ENCODE measurements at regions not wholly inside any gene's neighbourhood (a gene's known extent, or its start where the extent isn't known, plus 50 kb on each side); places are given as distances from the start of the nearest gene placed in this dataset.

DNA sequence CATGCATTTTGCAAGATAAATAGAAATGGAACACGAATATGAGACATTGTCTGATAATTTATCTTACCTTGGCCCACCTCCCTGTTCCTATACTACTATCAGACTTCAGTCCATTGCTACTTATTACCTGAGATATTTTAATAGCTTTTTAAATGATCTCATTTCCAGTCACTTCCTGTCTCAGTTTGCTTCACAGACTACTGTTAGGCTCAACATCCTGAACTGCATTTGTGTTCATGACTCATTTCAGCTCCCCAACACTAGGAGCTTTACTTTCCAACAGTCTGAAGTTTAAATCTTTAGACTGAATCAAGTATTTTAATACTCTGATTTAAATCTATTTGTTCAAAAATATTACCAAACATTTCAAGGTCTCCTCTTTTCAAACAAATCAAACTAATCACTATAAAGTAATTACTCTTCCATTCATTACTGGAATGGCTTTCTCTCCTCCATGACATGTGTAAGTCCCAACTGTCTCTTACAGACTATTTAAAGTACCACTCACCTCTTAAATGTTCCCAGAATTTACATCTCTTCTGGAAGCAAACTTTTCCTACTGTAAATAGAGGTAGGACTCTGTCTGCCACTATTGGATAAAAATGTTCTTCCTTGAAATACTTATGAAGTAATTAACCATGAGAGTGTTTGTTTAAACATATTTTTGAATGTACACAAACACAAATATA lies 1277.6 kb downstream of the ZPLD1 start:
- Histone ChIP-seq H3K9ac (replicated peaks in 1 of 4; ENCODE audit: extremely low read depth in 1 of 4, low read depth in 3 of 4, low read length in 3 of 4) (no peak overlapping the region), H2BK12ac (ENCODE audit: low read depth, low read length) (no peak overlapping the region), H2AFZ (ENCODE audit: low read length) (no peak overlapping the region), H2BK120ac (replicated peaks; ENCODE audit: low read depth, low read length) (no peak overlapping the region), H3K18ac (ENCODE audit: extremely low read depth, low read length) (no peak overlapping the region), H4K8ac (ENCODE audit: extremely low read depth, insufficient read depth, low read length) (no peak overlapping the region), H2AK5ac (ENCODE audit: low read depth, low read length) (no peak overlapping the region), H3K23me2 (ENCODE audit: low read depth, low read length) (no peaks in the 10 kb centered on the region), H3K9me3 (ENCODE audit: insufficient read depth in 2 of 2, low read depth in 1 of 2, low read length in 1 of 2) (no peaks in the 10 kb centered on the region), H3K36me3 (ENCODE audit: control insufficient read depth in 2 of 4, insufficient read depth in 4 of 4, low read length in 3 of 4) (no peaks in the 10 kb centered on the region), H4K5ac (ENCODE audit: insufficient read length, low read depth, low read length) (no peak overlapping the region), H3K56ac (replicated peaks; ENCODE audit: insufficient read length, low read depth, low read length) (no peak overlapping the region), H3K79me2 (ENCODE audit: control insufficient read depth in 1 of 2, insufficient read depth in 2 of 2, low read length in 2 of 2) (no peaks in the 10 kb centered on the region), H3K23ac (ENCODE audit: insufficient read length) (no peak overlapping the region), H3K27me3 (replicated peaks in 1 of 4; ENCODE audit: control insufficient read depth in 3 of 4, extremely low read depth in 1 of 4, insufficient read depth in 3 of 4, low read length in 3 of 4) (no peaks in the 10 kb centered on the region), H2BK5ac (ENCODE audit: low read depth, low read length) (no peak overlapping the region), H3K79me1 (ENCODE audit: low read depth, low read length) (no peaks in the 10 kb centered on the region), H3K4me1 (replicated peaks in 1 of 4; ENCODE audit: control insufficient read depth in 3 of 4, insufficient read depth in 4 of 4, low read length in 3 of 4) (no peaks in the 10 kb centered on the region), H2BK20ac (ENCODE audit: low read length) (no peak overlapping the region), H3K4me2 (ENCODE audit: insufficient read depth in 1 of 2, low read depth in 2 of 2, low read length in 2 of 2) (no peak overlapping the region), H4K20me1 (replicated peaks in 1 of 2; ENCODE audit: control insufficient read depth in 1 of 2, insufficient read depth in 2 of 2, low read length in 2 of 2) (no peaks in the 10 kb centered on the region), H4K91ac (replicated peaks; ENCODE audit: insufficient read length, low read length) (no peak overlapping the region), H3K14ac (ENCODE audit: insufficient read length) (no peak overlapping the region), H3K27ac (ENCODE audit: low read depth, low read length) (no peak overlapping the region), H2BK15ac (ENCODE audit: low read length) (no peak overlapping the region), H3K4me3 (ENCODE audit: extremely low read depth in 1 of 4, insufficient read depth in 2 of 4, low read depth in 3 of 4, low read length in 4 of 4) (no peak overlapping the region), H3K4ac (replicated peaks; ENCODE audit: insufficient read length, low read depth, low read length) (no peak overlapping the region)
- ChIA-PET CTCF (ENCODE audit: partially characterized antibody) (no interaction called here), POLR2A (ENCODE audit: partially characterized antibody) (no interaction called here)
- 81% methylated on average over 1 of the region's 1 CpG; no CpG with 5 or more reads in 1 of the 2 experiments for WGBS, 2 experiments (ENCODE audit: extremely low coverage in 1 of 2, insufficient coverage in 1 of 2, insufficient read length in 1 of 2, insufficient replicate concordance in 2 of 2, low coverage in 1 of 2, low lambda C conversion rate in 2 of 2, missing lambda C conversion rate in 1 of 2)
- no peak for FAIRE-seq
- DNase-seq (ENCODE audit: low read depth in 1 of 2, low spot score in 2 of 2) = no peak
- TF ChIP-seq, protein P1, sequence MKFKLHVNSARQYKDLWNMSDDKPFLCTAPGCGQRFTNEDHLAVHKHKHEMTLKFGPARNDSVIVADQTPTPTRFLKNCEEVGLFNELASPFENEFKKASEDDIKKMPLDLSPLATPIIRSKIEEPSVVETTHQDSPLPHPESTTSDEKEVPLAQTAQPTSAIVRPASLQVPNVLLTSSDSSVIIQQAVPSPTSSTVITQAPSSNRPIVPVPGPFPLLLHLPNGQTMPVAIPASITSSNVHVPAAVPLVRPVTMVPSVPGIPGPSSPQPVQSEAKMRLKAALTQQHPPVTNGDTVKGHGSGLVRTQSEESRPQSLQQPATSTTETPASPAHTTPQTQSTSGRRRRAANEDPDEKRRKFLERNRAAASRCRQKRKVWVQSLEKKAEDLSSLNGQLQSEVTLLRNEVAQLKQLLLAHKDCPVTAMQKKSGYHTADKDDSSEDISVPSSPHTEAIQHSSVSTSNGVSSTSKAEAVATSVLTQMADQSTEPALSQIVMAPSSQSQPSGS (IDR thresholded peaks at IDR 0.05; ENCODE audit: low read length) = no peak
- TF ChIP-seq CBX8 (IDR thresholded peaks at IDR 0.05; ENCODE audit: borderline replicate concordance, low read depth, low read length) = no peak
